Smooth muscle cell (in vitro differentiated cells): ENCODE measurements at regions not wholly inside any gene's neighbourhood (a gene's known extent, or its start where the extent isn't known, plus 50 kb on each side); places are given as distances from the start of the nearest gene placed in this dataset.

Experiments used
- DNase-seq: peaks from one replicate; lab custom pipeline; 2025; ENCODE audit not compliant: unreplicated experiment; lab: John Stamatoyannopoulos, UW
- H2AFZ ChIP-seq: fragments of 200-600 bp; sonication (generic); 2 replicates; pipeline ENCODE4 v1.6.0; 2016; ENCODE audit warnings: antibody characterized with exemption, low read depth, mild to moderate bottlenecking
- H3F3A ChIP-seq: fragments of 200-600 bp; sonication (generic); 2 replicates; pipeline ENCODE4 v1.6.0; 2017; ENCODE audit warnings: antibody characterized with exemption, low read depth
- H3K27ac ChIP-seq: fragments of 200-600 bp; sonication (generic); 2 replicates; pipeline ENCODE4 v1.5.1; 2016; ENCODE audit warnings: low read depth, mild to moderate bottlenecking
- H3K27me3 ChIP-seq: fragments of 200-600 bp; sonication (generic); 2 replicates; pipeline ENCODE4 v1.6.1; 2016; ENCODE audit warnings: low read depth, mild to moderate bottlenecking
- H3K36me3 ChIP-seq: fragments of 200-600 bp; sonication (generic); 2 replicates; pipeline ENCODE4 v1.5.1; 2016; ENCODE audit warnings: low read depth
- H3K4me1 ChIP-seq: fragments of 200-600 bp; sonication (generic); 2 replicates; pipeline ENCODE4 v1.5.1; 2016; ENCODE audit warnings: low read depth
- H3K4me2 ChIP-seq: fragments of 200-600 bp; sonication (generic); 2 replicates; pipeline ENCODE4 v1.6.0; 2016; ENCODE audit warnings: mild to moderate bottlenecking
- H3K4me3 ChIP-seq: fragments of 200-600 bp; sonication (generic); 2 replicates; pipeline ENCODE4 v1.5.1; 2016; ENCODE audit warnings: mild to moderate bottlenecking
- H3K79me2 ChIP-seq: fragments of 200-600 bp; sonication (generic); 2 replicates; pipeline ENCODE4 v1.6.0; 2016; ENCODE audit warnings: low read depth, mild to moderate bottlenecking
- H3K9ac ChIP-seq: fragments of 200-600 bp; sonication (generic); 2 replicates; pipeline ENCODE4 v1.6.0; 2016; ENCODE audit warnings: low read depth
- H3K9me3 ChIP-seq: fragments of 200-600 bp; sonication (generic); replicated peaks from 2 replicates; pipeline ENCODE4 v1.5.1; 2016; ENCODE audit warnings: low read depth
- H4K20me1 ChIP-seq: fragments of 200-600 bp; sonication (generic); 2 replicates; pipeline ENCODE4 v1.6.0; 2016; ENCODE audit warnings: low read depth
- WGBS: methylation state at CpG from one replicate; pipeline ENCODE4 v1.1.7; 2016; ENCODE audit warnings: low lambda C conversion rate; 5-methylcytosine and 5-hydroxymethylcytosine counted together
- TF ChIP-seq, protein P1 (sequence below): fragments of 200-600 bp; sonication (generic); IDR thresholded peaks from 2 replicates; pipeline ENCODE4 v1.5.1; 2017; ENCODE audit warnings: borderline replicate concordance, mild to moderate bottlenecking, antibody characterized with exemption; ENCODE audit not compliant: insufficient read depth, poor library complexity, severe bottlenecking

DNA sequence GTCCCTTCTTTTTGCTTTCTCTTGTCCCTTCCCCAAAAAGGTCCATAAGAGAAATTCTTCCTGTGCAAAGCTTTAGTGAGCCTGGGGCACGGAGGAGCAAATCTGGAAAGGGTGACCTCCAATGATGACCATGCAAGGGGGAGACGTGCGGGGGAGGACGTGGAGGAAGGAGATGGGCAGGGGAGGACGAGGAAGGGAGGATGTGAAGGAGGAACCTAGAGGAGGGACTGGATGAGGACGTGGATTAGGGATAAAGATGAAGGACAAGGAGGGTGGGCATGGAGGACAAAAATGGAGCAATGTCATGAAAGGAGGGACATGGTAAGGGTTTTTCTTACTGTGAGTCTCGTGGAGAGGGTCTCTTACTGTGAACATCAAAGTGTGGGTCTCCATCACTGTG lies 139.5 kb downstream of the ERMARD start:
- no peaks in the 10 kb centered on the region for H3K9me3 ChIP-seq
- no peaks in the 10 kb centered on the region for H3K79me2 ChIP-seq
- TF ChIP-seq, protein P1, sequence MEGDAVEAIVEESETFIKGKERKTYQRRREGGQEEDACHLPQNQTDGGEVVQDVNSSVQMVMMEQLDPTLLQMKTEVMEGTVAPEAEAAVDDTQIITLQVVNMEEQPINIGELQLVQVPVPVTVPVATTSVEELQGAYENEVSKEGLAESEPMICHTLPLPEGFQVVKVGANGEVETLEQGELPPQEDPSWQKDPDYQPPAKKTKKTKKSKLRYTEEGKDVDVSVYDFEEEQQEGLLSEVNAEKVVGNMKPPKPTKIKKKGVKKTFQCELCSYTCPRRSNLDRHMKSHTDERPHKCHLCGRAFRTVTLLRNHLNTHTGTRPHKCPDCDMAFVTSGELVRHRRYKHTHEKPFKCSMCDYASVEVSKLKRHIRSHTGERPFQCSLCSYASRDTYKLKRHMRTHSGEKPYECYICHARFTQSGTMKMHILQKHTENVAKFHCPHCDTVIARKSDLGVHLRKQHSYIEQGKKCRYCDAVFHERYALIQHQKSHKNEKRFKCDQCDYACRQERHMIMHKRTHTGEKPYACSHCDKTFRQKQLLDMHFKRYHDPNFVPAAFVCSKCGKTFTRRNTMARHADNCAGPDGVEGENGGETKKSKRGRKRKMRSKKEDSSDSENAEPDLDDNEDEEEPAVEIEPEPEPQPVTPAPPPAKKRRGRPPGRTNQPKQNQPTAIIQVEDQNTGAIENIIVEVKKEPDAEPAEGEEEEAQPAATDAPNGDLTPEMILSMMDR: no peak
- no peaks in the 10 kb centered on the region for H4K20me1 ChIP-seq
- 86% methylated on average over 7 of the region's 7 CpGs for WGBS
- no peak overlapping the region for H3K9ac ChIP-seq
- H3K27ac ChIP-seq: no peak overlapping the region
- no peak overlapping the region for H2AFZ ChIP-seq
- H3K36me3 ChIP-seq: no peaks in the 10 kb centered on the region
- H3K4me1 ChIP-seq: no peaks in the 10 kb centered on the region
- H3K4me3 ChIP-seq: no peak overlapping the region
- DNase-seq: no peak
- no peak overlapping the region for H3K4me2 ChIP-seq
- H3F3A ChIP-seq: no peaks in the 10 kb centered on the region
- H3K27me3 ChIP-seq: peaks cover 62% of the 10 kb centered on the region

DNA sequence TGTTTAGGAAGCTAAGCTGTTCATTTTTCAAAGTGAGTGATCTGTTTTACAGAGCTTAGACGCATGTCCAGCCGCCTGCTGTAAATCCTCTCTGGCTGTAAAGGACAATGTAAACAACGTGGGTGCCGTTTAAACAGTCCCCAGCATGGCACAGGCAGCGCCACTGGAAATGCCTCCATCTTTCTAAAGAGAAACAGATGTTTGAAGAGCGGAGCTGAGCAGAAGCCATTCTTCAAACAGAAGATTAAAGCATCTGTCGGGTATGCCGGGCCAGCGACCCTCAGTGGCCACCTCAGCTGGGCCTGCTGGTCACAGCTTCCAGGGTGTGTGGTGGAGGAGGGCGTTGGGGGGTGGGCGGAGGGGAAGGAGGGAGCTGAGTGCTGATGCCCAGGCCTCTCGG lies 138.6 kb downstream of the ERMARD start:
- H3K9me3 ChIP-seq: no peaks in the 10 kb centered on the region
- no peak overlapping the region for H3K4me3 ChIP-seq
- H3F3A ChIP-seq: no peaks in the 10 kb centered on the region
- H3K4me1 ChIP-seq: no peaks in the 10 kb centered on the region
- DNase-seq: no peak
- TF ChIP-seq, protein P1: no peak
- H3K79me2 ChIP-seq: no peaks in the 10 kb centered on the region
- H3K4me2 ChIP-seq: peak overlapping the region; percentile 28
- peaks cover 65% of the 10 kb centered on the region for H3K27me3 ChIP-seq
- no peak overlapping the region for H3K27ac ChIP-seq
- 29% methylated on average over 12 of the region's 12 CpGs for WGBS
- H3K36me3 ChIP-seq: no peaks in the 10 kb centered on the region
- no peak overlapping the region for H3K9ac ChIP-seq
- H2AFZ ChIP-seq: no peak overlapping the region
- H4K20me1 ChIP-seq: no peaks in the 10 kb centered on the region

DNA sequence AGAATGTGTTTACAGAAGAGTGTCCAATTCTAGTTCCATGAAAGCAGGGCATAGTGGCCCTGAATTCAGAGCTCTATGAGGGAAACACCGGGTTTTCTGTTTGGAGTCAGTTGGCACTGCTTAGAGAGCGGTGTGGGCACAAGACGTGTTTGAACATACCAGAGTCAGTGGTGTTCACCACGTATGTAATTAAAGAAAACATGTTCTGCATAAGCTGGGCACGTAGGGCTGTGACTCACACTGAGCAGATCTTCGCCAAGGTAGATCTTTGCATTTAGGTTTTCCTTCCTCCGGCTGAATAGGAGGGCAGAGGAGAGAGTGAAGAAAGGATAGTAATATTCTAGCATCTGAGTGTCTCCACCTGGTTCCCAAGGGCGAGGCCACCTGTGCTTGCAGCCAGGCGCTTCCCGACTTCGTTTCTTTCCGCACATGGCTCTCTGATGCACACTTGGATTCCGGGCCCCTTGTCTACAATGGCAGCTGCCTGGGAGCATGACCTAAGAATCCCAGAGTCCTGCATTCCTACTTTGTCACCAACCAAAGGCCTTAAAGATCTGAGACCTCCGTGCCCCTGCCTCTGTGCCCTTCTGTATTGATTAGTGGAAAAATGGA lies 136.2 kb downstream of the ERMARD start:
- Histone ChIP-seq H3K27ac (no peak overlapping the region), H3K9ac (no peak overlapping the region), H2AFZ (no peak overlapping the region), H3K27me3 (peaks cover 68% of the 10 kb centered on the region), H3K79me2 (no peaks in the 10 kb centered on the region), H4K20me1 (no peaks in the 10 kb centered on the region), H3K9me3 (no peaks in the 10 kb centered on the region), H3K4me1 (no peaks in the 10 kb centered on the region), H3F3A (no peaks in the 10 kb centered on the region), H3K4me2 (no peak overlapping the region), H3K4me3 (no peak overlapping the region), H3K36me3 (no peaks in the 10 kb centered on the region)
- WGBS: 95% methylated on average over 14 of the region's 14 CpGs
- DNase-seq: no peak
- TF ChIP-seq, protein P1: no peak

DNA sequence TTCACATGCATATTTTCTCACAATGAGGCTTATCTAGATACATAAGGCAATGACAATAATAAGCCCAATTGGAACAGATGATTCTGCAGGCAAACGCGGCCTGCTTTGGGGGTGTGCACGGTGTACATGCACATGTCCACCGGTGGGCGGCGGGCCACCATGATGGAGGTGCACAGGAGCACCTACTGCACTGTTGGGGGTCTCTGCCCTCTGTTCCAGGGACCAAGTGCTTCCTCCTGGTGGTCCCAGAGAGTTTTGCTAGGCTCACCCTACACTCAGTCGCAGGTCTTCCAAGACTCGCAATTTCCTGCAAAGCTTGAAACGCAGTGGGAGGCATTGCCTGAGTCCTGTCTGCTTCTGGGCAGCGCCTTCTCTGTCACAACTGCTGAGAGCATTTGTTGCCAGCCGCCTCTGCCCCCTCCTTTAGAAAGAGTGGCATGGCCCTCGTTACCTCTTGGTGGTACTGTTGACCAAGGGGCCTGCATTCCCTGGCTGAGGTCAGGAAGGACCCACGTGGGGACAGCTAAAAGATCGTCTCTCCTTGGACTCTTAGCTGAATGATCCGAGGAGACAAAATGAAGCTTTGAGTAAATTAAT lies 135.3 kb downstream of the ERMARD start:
- WGBS: 83% methylated on average over 15 of the region's 15 CpGs
- H3K4me2 ChIP-seq: no peak overlapping the region
- no peak overlapping the region for H3K27ac ChIP-seq
- no peaks in the 10 kb centered on the region for H3K79me2 ChIP-seq
- no peak for DNase-seq
- TF ChIP-seq, protein P1: no peak
- no peaks in the 10 kb centered on the region for H3F3A ChIP-seq
- no peaks in the 10 kb centered on the region for H3K4me1 ChIP-seq
- no peak overlapping the region for H3K4me3 ChIP-seq
- no peaks in the 10 kb centered on the region for H3K36me3 ChIP-seq
- no peak overlapping the region for H3K9ac ChIP-seq
- no peaks in the 10 kb centered on the region for H3K9me3 ChIP-seq
- no peak overlapping the region for H2AFZ ChIP-seq
- H4K20me1 ChIP-seq: no peaks in the 10 kb centered on the region
- peaks cover 77% of the 10 kb centered on the region for H3K27me3 ChIP-seq
